SK-N-SH treated with all-trans-retinoic acid at 6 μM for 48 hours (cell line): ENCODE measurements at regions not wholly inside any gene's neighbourhood (a gene's known extent, or its start where the extent isn't known, plus 50 kb on each side); places are given as distances from the start of the nearest gene placed in this dataset.

Source experiments
- ATAC-seq: fragments of 200-7000 bp; cut with Tn5 transposase; 3 replicates; pipeline ENCODE4 v1.9.1; 2020; ENCODE audit warnings: mild to moderate bottlenecking, moderate library complexity
- ARNTL ChIP-seq: fragments of 450-650 bp; formaldehyde crosslinking; IDR thresholded peaks from 2 replicates; pipeline ENCODE4 v1.5.0; 2020; ENCODE audit warnings: low read depth, mild to moderate bottlenecking, moderate library complexity, borderline replicate concordance
- BACH2 ChIP-seq: fragments of 250-450 bp; sonication (Bioruptor Pico); IDR thresholded peaks from 2 replicates; pipeline ENCODE4 v1.9.0; 2021; ENCODE audit warnings: mild to moderate bottlenecking, borderline replicate concordance
- CREB5 ChIP-seq: fragments of 250-450 bp; sonication (Bioruptor Pico); IDR thresholded peaks from 2 replicates; pipeline ENCODE4 v1.5.1; 2020; ENCODE audit warnings: low read depth, mild to moderate bottlenecking, moderate library complexity
- CSDC2 ChIP-seq: fragments of 250-450 bp; sonication (Bioruptor Pico); IDR thresholded peaks from 2 replicates; pipeline ENCODE4 v1.5.0; 2020; ENCODE audit warnings: mild to moderate bottlenecking, moderate library complexity
- CSRNP3 ChIP-seq: fragments of 250-450 bp; sonication (Bioruptor Pico); IDR thresholded peaks from 2 replicates; pipeline ENCODE4 v1.5.1; 2021; ENCODE audit warnings: mild to moderate bottlenecking, moderate library complexity
- ESRRG ChIP-seq: fragments of 250-450 bp; sonication (Bioruptor Pico); IDR thresholded peaks from 2 replicates; pipeline ENCODE4 v1.6.1; 2021; ENCODE audit warnings: mild to moderate bottlenecking
- GLIS3 ChIP-seq: fragments of 250-450 bp; sonication (Bioruptor Pico); IDR thresholded peaks from 2 replicates; pipeline ENCODE4 v1.5.0; 2020; ENCODE audit warnings: mild to moderate bottlenecking, moderate library complexity
- OSR1 ChIP-seq: fragments of 250-450 bp; sonication (Bioruptor Pico); IDR thresholded peaks from 2 replicates; pipeline ENCODE4 v1.8.0; 2022; ENCODE audit warnings: moderate library complexity, mild to moderate bottlenecking, inconsistent platforms
- PATZ1 ChIP-seq: fragments of 250-450 bp; sonication (Bioruptor Pico); IDR thresholded peaks from 2 replicates; pipeline ENCODE4 v1.8.0; 2020; ENCODE audit warnings: mild to moderate bottlenecking, moderate library complexity, borderline replicate concordance
- PPARA ChIP-seq: fragments of 250-450 bp; sonication (Bioruptor Pico); IDR thresholded peaks from 2 replicates; pipeline ENCODE4 v1.5.0; 2020; ENCODE audit warnings: mild to moderate bottlenecking, borderline replicate concordance
- RARB ChIP-seq: fragments of 250-450 bp; sonication (Bioruptor Pico); IDR thresholded peaks from 2 replicates; pipeline ENCODE4 v1.8.0; 2021; ENCODE audit warnings: mild to moderate bottlenecking, moderate library complexity
- SNAI2 ChIP-seq: fragments of 250-450 bp; sonication (Bioruptor Pico); IDR thresholded peaks from 2 replicates; pipeline ENCODE4 v1.5.0; 2020; ENCODE audit warnings: mild to moderate bottlenecking, moderate library complexity
- TCF4 ChIP-seq: fragments of 250-450 bp; sonication (Bioruptor Pico); IDR thresholded peaks from 2 replicates; pipeline ENCODE4 v1.8.0; 2021; ENCODE audit warnings: mild to moderate bottlenecking, moderate library complexity, borderline replicate concordance
- TSHZ2 ChIP-seq: fragments of 250-450 bp; sonication (Bioruptor Pico); IDR thresholded peaks from 2 replicates; pipeline ENCODE4 v1.5.0; 2020; ENCODE audit warnings: mild to moderate bottlenecking, moderate library complexity
- ZC3H10 ChIP-seq: fragments of 250-450 bp; sonication (Bioruptor Pico); IDR thresholded peaks from 2 replicates; pipeline ENCODE4 v1.5.1; 2021; ENCODE audit warnings: mild to moderate bottlenecking, moderate library complexity
- ZFP3 ChIP-seq: fragments of 250-450 bp; sonication (Bioruptor Pico); IDR thresholded peaks from 2 replicates; pipeline ENCODE4 v1.5.0; 2020; ENCODE audit warnings: mild to moderate bottlenecking, moderate library complexity
- ZNF565 ChIP-seq: fragments of 450-650 bp; formaldehyde crosslinking; conservative IDR thresholded peaks from 2 replicates; pipeline ENCODE4 v1.5.0; 2020; ENCODE audit warnings: low read depth, mild to moderate bottlenecking, moderate library complexity
- ZNF70 ChIP-seq: fragments of 450-650 bp; formaldehyde crosslinking; IDR thresholded peaks from 2 replicates; pipeline ENCODE4 v1.5.0; 2020; ENCODE audit warnings: mild to moderate bottlenecking, moderate library complexity
- ZNF8 ChIP-seq: fragments of 450-650 bp; formaldehyde crosslinking; IDR thresholded peaks from 2 replicates; pipeline ENCODE4 v1.5.0; 2020; ENCODE audit warnings: mild to moderate bottlenecking, moderate library complexity

- ATAC-seq, result no peak
- TF ChIP-seq ZNF8 (CRISPR knock-in tag) (no peak), ZNF565 (no peak), SNAI2 (no peak), ZFP3 (CRISPR knock-in tag) (no peak), ESRRG (CRISPR knock-in tag) (no peak), BACH2 (CRISPR knock-in tag) (no peak), ZC3H10 (no peak), OSR1 (CRISPR knock-in tag) (no peak), CSRNP3 (CRISPR knock-in tag) (no peak), PPARA (CRISPR knock-in tag) (no peak), ZNF70 (CRISPR knock-in tag) (no peak)
Measured at GRCh38 chr14:56933446-56933845, 123.2 kb upstream of the OTX2 start.

GRCh38 chr14:56918849-56919574 is 108.7 kb upstream of the OTX2 start:
- TF ChIP-seq BACH2 (CRISPR knock-in tag), result no peak
- TF ChIP-seq, all 23 proteins: peak for 0
- no peak for ATAC-seq

- ATAC-seq, result no peak
- TF ChIP-seq ZFP3 (CRISPR knock-in tag) (no peak), ARNTL (CRISPR knock-in tag) (no peak), CSDC2 (CRISPR knock-in tag) (no peak), PPARA (CRISPR knock-in tag) (no peak), ZNF70 (CRISPR knock-in tag) (no peak), SNAI2 (no peak), TCF4 (CRISPR knock-in tag) (no peak), ESRRG (CRISPR knock-in tag) (no peak), OSR1 (CRISPR knock-in tag) (no peak), ZNF8 (CRISPR knock-in tag) (no peak), GLIS3 (CRISPR knock-in tag) (no peak), CSRNP3 (CRISPR knock-in tag) (no peak), PATZ1 (no peak), RARB (CRISPR knock-in tag) (no peak)
Measured at GRCh38 chr14:56905282-56905681, 95.0 kb upstream of the OTX2 start.

GRCh38 chr14:56903304-56903969 is 93.2 kb upstream of the OTX2 start:
- TF ChIP-seq CSRNP3 (CRISPR knock-in tag), result no peak
- TF ChIP-seq ZNF8 (CRISPR knock-in tag), result no peak
- TF ChIP-seq ZFP3 (CRISPR knock-in tag), result no peak
- no peak for TF ChIP-seq ZNF70 (CRISPR knock-in tag)
- no peak for TF ChIP-seq BACH2 (CRISPR knock-in tag)
- TF ChIP-seq CSDC2 (CRISPR knock-in tag), result no peak
- TF ChIP-seq ESRRG (CRISPR knock-in tag), result no peak
- no peak for TF ChIP-seq TSHZ2 (CRISPR knock-in tag)
- no peak for TF ChIP-seq ZNF565
- no peak for TF ChIP-seq PPARA (CRISPR knock-in tag)
- TF ChIP-seq TCF4 (CRISPR knock-in tag), result no peak
- TF ChIP-seq CREB5 (CRISPR knock-in tag), result no peak
- no peak for TF ChIP-seq RARB (CRISPR knock-in tag)
- no peak for ATAC-seq
